ENCODE measurements at regions not wholly inside any gene's neighbourhood (a gene's known extent, or its start where the extent isn't known, plus 50 kb on each side); places are given as distances from the start of the nearest gene placed in this dataset.
"Not testable (repeated sequence)": the region's sequence is repeated elsewhere in the genome, so short reads cannot be mapped to it uniquely, and the experiment has no call there.

GRCh38 chr2:90293224-90293623, 1601.8 kb downstream of the RPIA start:
- H3K4me3 ChIP-seq (ENCODE audit: insufficient read depth, low read depth, low read length); H3K79me1 ChIP-seq (ENCODE audit: low read depth in 1 of 2, low read length in 2 of 2); dilution Hi-C loops (cut with HindIII; ENCODE audit: low sequenced_read_pairs, unreplicated experiment); ATAC-seq (ENCODE audit: low read depth); H3K14ac ChIP-seq (replicated peaks; ENCODE audit: low read depth, low read length); BruUV-seq (replicated peaks); H4K5ac ChIP-seq (ENCODE audit: low read depth, low read length); H3K4me1 ChIP-seq (ENCODE audit: control insufficient read depth, insufficient read depth, low read length); H3K18ac ChIP-seq (ENCODE audit: low read depth, low read length); H2AFZ ChIP-seq (replicated peaks; ENCODE audit: low read length, poor library complexity); H3K56ac ChIP-seq (ENCODE audit: extremely low read depth, insufficient read depth, low read length); H3K9ac ChIP-seq (ENCODE audit: low read depth, low read length); H3K4me2 ChIP-seq (ENCODE audit: low read depth, low read length); H3K36me3 ChIP-seq (ENCODE audit: control insufficient read depth, insufficient read depth, low read length); H2BK15ac ChIP-seq (ENCODE audit: low read depth, low read length); CTCF ChIA-PET; in situ Hi-C loops (cut with MboI; ENCODE audit: low sequenced_read_pairs); H3K27me3 ChIP-seq (ENCODE audit: control insufficient read depth, insufficient read depth, low read length); H3K9me3 ChIP-seq (ENCODE audit: control insufficient read depth, insufficient read depth, low read length); H4K8ac ChIP-seq (ENCODE audit: low read depth in 2 of 2, low read length in 2 of 2); H4K91ac ChIP-seq (ENCODE audit: insufficient read depth, low read depth, low read length); H2AK5ac ChIP-seq (ENCODE audit: low read depth, low read length); H2BK120ac ChIP-seq (ENCODE audit: low read depth, low read length); H3K4ac ChIP-seq (ENCODE audit: low read depth, low read length); H3K9me1 ChIP-seq (ENCODE audit: insufficient read depth, low read length); H2AK9ac ChIP-seq (replicated peaks; ENCODE audit: low read depth, low read length, poor library complexity); H4K20me1 ChIP-seq (ENCODE audit: insufficient read depth, low read length); intact Hi-C loops (cut with micrococcal nuclease); H2BK20ac ChIP-seq (ENCODE audit: low read depth, low read length); H3K23ac ChIP-seq (ENCODE audit: low read depth, low read length); DNase-seq; POLR2A ChIA-PET (ENCODE audit: unreplicated experiment); H2BK5ac ChIP-seq (ENCODE audit: low read depth, low read length, poor library complexity, severe bottlenecking); H3K27ac ChIP-seq (ENCODE audit: insufficient read depth, low read length): not testable (repeated sequence)
- WGBS, 2 experiments (ENCODE audit: extremely low coverage in 2 of 2, insufficient read length in 1 of 2) = no CpG with 5 or more reads among the region's 6 CpGs

- H3K4ac ChIP-seq (ENCODE audit: low read depth, low read length); H3K27me3 ChIP-seq (ENCODE audit: control insufficient read depth, insufficient read depth, low read length); H3K4me3 ChIP-seq (ENCODE audit: insufficient read depth, low read depth, low read length); H3K9me1 ChIP-seq (ENCODE audit: insufficient read depth, low read length); CTCF ChIA-PET; H3K4me1 ChIP-seq (ENCODE audit: control insufficient read depth, insufficient read depth, low read length); H4K5ac ChIP-seq (ENCODE audit: low read depth, low read length); H3K4me2 ChIP-seq (ENCODE audit: low read depth, low read length); H3K14ac ChIP-seq (replicated peaks; ENCODE audit: low read depth, low read length); H4K91ac ChIP-seq (ENCODE audit: insufficient read depth, low read depth, low read length); ATAC-seq (ENCODE audit: low read depth); H2BK15ac ChIP-seq (ENCODE audit: low read depth, low read length); H4K8ac ChIP-seq (ENCODE audit: low read depth in 2 of 2, low read length in 2 of 2); H3K36me3 ChIP-seq (ENCODE audit: control insufficient read depth, insufficient read depth, low read length); in situ Hi-C loops (cut with MboI; ENCODE audit: low sequenced_read_pairs); H3K79me1 ChIP-seq (ENCODE audit: low read depth in 1 of 2, low read length in 2 of 2); H3K56ac ChIP-seq (ENCODE audit: extremely low read depth, insufficient read depth, low read length); DNase-seq; H2BK20ac ChIP-seq (ENCODE audit: low read depth, low read length); POLR2A ChIA-PET (ENCODE audit: unreplicated experiment); H3K27ac ChIP-seq (ENCODE audit: insufficient read depth, low read length); H3K23ac ChIP-seq (ENCODE audit: low read depth, low read length); BruUV-seq (replicated peaks); dilution Hi-C loops (cut with HindIII; ENCODE audit: low sequenced_read_pairs, unreplicated experiment); H4K20me1 ChIP-seq (ENCODE audit: insufficient read depth, low read length); H2AK5ac ChIP-seq (ENCODE audit: low read depth, low read length); H2BK5ac ChIP-seq (ENCODE audit: low read depth, low read length, poor library complexity, severe bottlenecking); H2BK120ac ChIP-seq (ENCODE audit: low read depth, low read length); H3K18ac ChIP-seq (ENCODE audit: low read depth, low read length); H3K9ac ChIP-seq (ENCODE audit: low read depth, low read length); H2AK9ac ChIP-seq (replicated peaks; ENCODE audit: low read depth, low read length, poor library complexity); H2AFZ ChIP-seq (replicated peaks; ENCODE audit: low read length, poor library complexity); H3K9me3 ChIP-seq (ENCODE audit: control insufficient read depth, insufficient read depth, low read length); intact Hi-C loops (cut with micrococcal nuclease): not testable (repeated sequence)
- WGBS, 2 experiments (ENCODE audit: extremely low coverage in 2 of 2, insufficient read length in 1 of 2) = 86% methylated on average over 3 of the region's 9 CpGs; no CpG with 5 or more reads in 1 of the 2 experiments
Observed at GRCh38 chr2:90293806-90294205, 1602.3 kb downstream of the RPIA start.
